ENCODE measurements at regions not wholly inside any gene's neighbourhood (a gene's known extent, or its start where the extent isn't known, plus 50 kb on each side); places are given as distances from the start of the nearest gene placed in this dataset.
"Not testable (repeated sequence)": the region's sequence is repeated elsewhere in the genome, so short reads cannot be mapped to it uniquely, and the experiment has no call there.

GRCh38 chr15:23750179-23750578 is 63.1 kb upstream of the NDN start:
- no peak for DNase-seq

- DNase-seq = no peak
Observed at GRCh38 chr15:23750776-23751175, 63.7 kb upstream of the NDN start.

- no peak for DNase-seq
Observed at GRCh38 chr15:23753248-23753647, 66.1 kb upstream of the NDN start.

- no peak for DNase-seq
Observed at GRCh38 chr15:23758891-23759290, 71.8 kb upstream of the NDN start.

GRCh38 chr15:23760024-23760423 is 72.9 kb upstream of the NDN start:
- DNase-seq = no peak

GRCh38 chr15:23761386-23761785 is 74.3 kb upstream of the NDN start:
- DNase-seq = no peak

- no peak for DNase-seq
Observed at GRCh38 chr15:23762026-23762425, 74.9 kb upstream of the NDN start.

- no peak for DNase-seq
Observed at GRCh38 chr15:23763021-23763420, 75.9 kb upstream of the NDN start.

- no peak for DNase-seq
Observed at GRCh38 chr15:23764306-23764705, 77.2 kb upstream of the NDN start.

- DNase-seq = no peak
Observed at GRCh38 chr15:23764716-23765115, 77.6 kb upstream of the NDN start.

GRCh38 chr15:23766779-23767178 is 79.7 kb upstream of the NDN start:
- not testable (repeated sequence) for DNase-seq

- no peak for DNase-seq
Observed at GRCh38 chr15:23773093-23773492, 86.0 kb upstream of the NDN start.

GRCh38 chr15:23787346-23788105 is 100.4 kb upstream of the NDN start:
- DNase-seq = no peak

- DNase-seq = no peak
Observed at GRCh38 chr15:23793191-23793680, 106.1 kb upstream of the NDN start.

- no peak for DNase-seq
Observed at GRCh38 chr15:23797747-23798446, 110.8 kb upstream of the NDN start.

GRCh38 chr15:23801881-23802280 is 114.8 kb upstream of the NDN start:
- DNase-seq = no peak

- not testable (repeated sequence) for DNase-seq
Observed at GRCh38 chr15:23802896-23803435, 115.9 kb upstream of the NDN start.

GRCh38 chr15:23806980-23807379 is 119.9 kb upstream of the NDN start:
- DNase-seq = no peak

- no peak for DNase-seq
Observed at GRCh38 chr15:23823508-23823907, 136.4 kb upstream of the NDN start.

GRCh38 chr15:23828786-23829185 is 141.7 kb upstream of the NDN start:
- DNase-seq = no peak

GRCh38 chr15:23835953-23836352 is 148.8 kb upstream of the NDN start:
- DNase-seq = no peak

GRCh38 chr15:23839893-23840474 is 152.9 kb upstream of the NDN start:
- DNase-seq = no peak

GRCh38 chr15:23846218-23846617 is 159.1 kb upstream of the NDN start:
- DNase-seq = no peak

- no peak for DNase-seq
Observed at GRCh38 chr15:23850666-23851065, 163.6 kb upstream of the NDN start.

Measured in CD4-positive, alpha-beta T cell treated with Interleukin-17A for 4 hours (primary cell).